ENCODE measurements at regions not wholly inside any gene's neighbourhood (a gene's known extent, or its start where the extent isn't known, plus 50 kb on each side); places are given as distances from the start of the nearest gene placed in this dataset.

GRCh38 chr10:3858051-3858845 lies 73.2 kb upstream of the KLF6 start:
- no peak for TF ChIP-seq CTCF (IDR thresholded peaks at IDR 0.05; ENCODE audit: low read depth, low read length, missing control alignments)
- DNase-seq (ENCODE audit: low read depth): no peak
- no peak overlapping the region for H3K4me3 ChIP-seq (ENCODE audit: low read depth, low read length)

DNA sequence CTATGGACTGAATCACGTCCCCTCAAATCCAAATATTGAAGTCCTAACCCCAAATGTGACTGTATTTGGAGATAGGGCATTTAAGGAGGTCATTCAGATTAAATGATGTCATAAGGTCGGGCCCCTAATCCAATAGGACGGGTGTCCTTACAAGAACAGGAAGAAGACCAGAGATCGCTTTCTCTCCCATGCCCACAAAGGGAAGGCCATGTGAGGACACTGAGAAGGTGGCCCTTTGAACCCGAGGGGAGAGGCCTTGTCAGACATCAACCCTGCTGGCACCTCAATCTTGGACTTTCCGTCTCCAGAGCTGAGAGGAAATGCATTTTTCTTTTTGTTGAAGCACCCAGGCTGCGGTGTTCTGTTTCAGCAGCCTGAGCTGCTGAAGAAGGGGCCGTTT lies 72.3 kb upstream of the KLF6 start:
- no peak overlapping the region for H3K4me3 ChIP-seq (ENCODE audit: low read depth, low read length)
- no peak for TF ChIP-seq CTCF (IDR thresholded peaks at IDR 0.05; ENCODE audit: low read depth, low read length, missing control alignments)
- DNase-seq (ENCODE audit: low read depth): no peak

DNA sequence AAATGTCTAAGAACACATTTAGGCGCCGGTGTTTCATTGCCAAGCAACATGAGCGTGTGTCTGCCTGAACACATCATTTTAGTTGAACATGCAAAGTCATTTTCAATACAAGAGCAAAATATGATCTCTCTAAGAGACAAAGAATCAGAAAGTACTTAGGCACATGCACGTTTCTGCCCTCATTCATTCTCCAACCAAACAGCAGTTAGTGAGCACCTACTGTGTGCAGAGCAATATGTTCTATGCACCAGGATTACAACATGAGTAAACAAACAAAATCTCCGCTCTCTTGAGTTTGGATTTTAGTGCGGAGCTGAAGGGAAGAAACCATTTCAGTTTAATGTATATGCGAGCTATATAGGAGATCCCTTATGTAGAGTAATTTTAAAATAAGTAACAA lies 71.6 kb upstream of the KLF6 start:
- H3K4me3 ChIP-seq (ENCODE audit: low read depth, low read length): no peak overlapping the region
- no peak for TF ChIP-seq CTCF (IDR thresholded peaks at IDR 0.05; ENCODE audit: low read depth, low read length, missing control alignments)
- no peak for DNase-seq (ENCODE audit: low read depth)

GRCh38 chr10:3853547-3854303 lies 68.7 kb upstream of the KLF6 start:
- DNase-seq (ENCODE audit: low read depth): no peak
- no peak for TF ChIP-seq CTCF (IDR thresholded peaks at IDR 0.05; ENCODE audit: low read depth, low read length, missing control alignments)
- no peak overlapping the region for H3K4me3 ChIP-seq (ENCODE audit: low read depth, low read length)

DNA sequence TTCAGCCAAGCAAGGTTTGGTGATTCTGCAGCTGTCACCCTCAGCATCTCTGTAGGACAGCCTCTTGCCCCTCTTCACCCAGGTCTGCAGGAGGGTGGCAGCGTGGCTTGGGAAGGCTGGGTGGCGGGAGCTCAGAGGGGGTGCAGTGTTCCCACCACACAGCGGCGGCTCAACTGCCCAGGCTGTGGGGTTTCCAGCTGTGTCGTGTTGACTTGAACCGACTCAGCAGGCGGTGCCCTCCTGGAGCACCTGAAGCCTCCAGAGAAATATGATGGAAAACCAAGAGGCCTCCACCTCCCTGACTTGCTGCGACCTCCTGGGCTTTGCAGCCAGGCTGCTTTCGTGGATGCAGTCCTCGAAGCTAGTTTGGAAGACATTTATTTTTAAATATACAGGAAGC lies 68.0 kb upstream of the KLF6 start:
- no peak for TF ChIP-seq CTCF (IDR thresholded peaks at IDR 0.05; ENCODE audit: low read depth, low read length, missing control alignments)
- no peak overlapping the region for H3K4me3 ChIP-seq (ENCODE audit: low read depth, low read length)
- no peak for DNase-seq (ENCODE audit: low read depth)

GRCh38 chr10:3852147-3852904 lies 67.3 kb upstream of the KLF6 start:
- no peak for TF ChIP-seq CTCF (IDR thresholded peaks at IDR 0.05; ENCODE audit: low read depth, low read length, missing control alignments)
- no peak overlapping the region for H3K4me3 ChIP-seq (ENCODE audit: low read depth, low read length)
- DNase-seq (ENCODE audit: low read depth): peak; percentile 68

Measured in GM12864 (cell line).